Peyer's patch (tissue), 4 donors: ENCODE measurements at regions not wholly inside any gene's neighbourhood (a gene's known extent, or its start where the extent isn't known, plus 50 kb on each side); places are given as distances from the start of the nearest gene placed in this dataset.

Source experiments
- DNase-seq, 3 donors: peaks; one replicate each; pipeline ENCODE4 v3.0.0-alpha.2; 2017 to 2019
- H3K27ac ChIP-seq, 4 donors: fragments of 200-600 bp; sonication (generic); one replicate each; pipeline ENCODE4 v1.5.1; 2016 to 2019
- H3K27me3 ChIP-seq, 2 donors: fragments of 200-600 bp; sonication (generic); one replicate each; pipeline ENCODE4 v1.5.1; 2019
- H3K36me3 ChIP-seq, 3 donors: fragments of 200-600 bp; sonication (generic); one replicate each; pipeline ENCODE4 v1.5.1; 2016 to 2019
- H3K4me1 ChIP-seq, 4 donors: fragments of 200-600 bp; sonication (generic); one replicate each; pipeline ENCODE4 v1.5.1; 2016 to 2019
- H3K4me3 ChIP-seq, 4 donors: fragments of 200-600 bp; sonication (generic); 1 replicate in 3 of 4; 2 replicates in 1 of 4; pipeline ENCODE4 v1.5.1; 2016 to 2019; ENCODE audit warnings: mild to moderate bottlenecking in 1 of 4
- H3K9me3 ChIP-seq, 4 donors: fragments of 200-600 bp; sonication (generic); one replicate each; pipeline ENCODE4 v1.5.1; 2016 to 2019; ENCODE audit warnings: mild to moderate bottlenecking in 1 of 4
- POLR2A ChIP-seq, 2 donors: fragments of 450-650 bp; IDR thresholded peaks; one replicate each; pipeline ENCODE4 v1.5.1; 2017; ENCODE audit warnings: antibody characterized with exemption in 2 of 2, mild to moderate bottlenecking in 2 of 2, moderate library complexity in 2 of 2
- TF ChIP-seq, protein P1 (sequence below), 6 experiments: fragments of 450-650 bp in 4 of 6; fragments of 200-600 bp in 2 of 6; sonication (generic) in 1 of 6; IDR thresholded peaks; one replicate each; pipeline ENCODE4 v1.5.1; 2017 to 2019; ENCODE audit warnings: antibody characterized with exemption in 6 of 6, mild to moderate bottlenecking in 3 of 6, moderate library complexity in 1 of 6

GRCh38 chr16:59487067-59487466 lies 753.0 kb upstream of the GOT2 start:
- H3K4me3 ChIP-seq: no peak overlapping the region
- H3K9me3 ChIP-seq: no peaks in the 10 kb centered on the region
- no peaks in the 10 kb centered on the region for H3K27me3 ChIP-seq
- no peak for DNase-seq
- no peak overlapping the region for H3K27ac ChIP-seq
- TF ChIP-seq, protein P1, sequence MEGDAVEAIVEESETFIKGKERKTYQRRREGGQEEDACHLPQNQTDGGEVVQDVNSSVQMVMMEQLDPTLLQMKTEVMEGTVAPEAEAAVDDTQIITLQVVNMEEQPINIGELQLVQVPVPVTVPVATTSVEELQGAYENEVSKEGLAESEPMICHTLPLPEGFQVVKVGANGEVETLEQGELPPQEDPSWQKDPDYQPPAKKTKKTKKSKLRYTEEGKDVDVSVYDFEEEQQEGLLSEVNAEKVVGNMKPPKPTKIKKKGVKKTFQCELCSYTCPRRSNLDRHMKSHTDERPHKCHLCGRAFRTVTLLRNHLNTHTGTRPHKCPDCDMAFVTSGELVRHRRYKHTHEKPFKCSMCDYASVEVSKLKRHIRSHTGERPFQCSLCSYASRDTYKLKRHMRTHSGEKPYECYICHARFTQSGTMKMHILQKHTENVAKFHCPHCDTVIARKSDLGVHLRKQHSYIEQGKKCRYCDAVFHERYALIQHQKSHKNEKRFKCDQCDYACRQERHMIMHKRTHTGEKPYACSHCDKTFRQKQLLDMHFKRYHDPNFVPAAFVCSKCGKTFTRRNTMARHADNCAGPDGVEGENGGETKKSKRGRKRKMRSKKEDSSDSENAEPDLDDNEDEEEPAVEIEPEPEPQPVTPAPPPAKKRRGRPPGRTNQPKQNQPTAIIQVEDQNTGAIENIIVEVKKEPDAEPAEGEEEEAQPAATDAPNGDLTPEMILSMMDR (IDR thresholded peaks at IDR 0.05): no peak
- no peak for TF ChIP-seq POLR2A (IDR thresholded peaks at IDR 0.05)
- H3K4me1 ChIP-seq: no peaks in the 10 kb centered on the region
- H3K36me3 ChIP-seq: no peaks in the 10 kb centered on the region

DNA sequence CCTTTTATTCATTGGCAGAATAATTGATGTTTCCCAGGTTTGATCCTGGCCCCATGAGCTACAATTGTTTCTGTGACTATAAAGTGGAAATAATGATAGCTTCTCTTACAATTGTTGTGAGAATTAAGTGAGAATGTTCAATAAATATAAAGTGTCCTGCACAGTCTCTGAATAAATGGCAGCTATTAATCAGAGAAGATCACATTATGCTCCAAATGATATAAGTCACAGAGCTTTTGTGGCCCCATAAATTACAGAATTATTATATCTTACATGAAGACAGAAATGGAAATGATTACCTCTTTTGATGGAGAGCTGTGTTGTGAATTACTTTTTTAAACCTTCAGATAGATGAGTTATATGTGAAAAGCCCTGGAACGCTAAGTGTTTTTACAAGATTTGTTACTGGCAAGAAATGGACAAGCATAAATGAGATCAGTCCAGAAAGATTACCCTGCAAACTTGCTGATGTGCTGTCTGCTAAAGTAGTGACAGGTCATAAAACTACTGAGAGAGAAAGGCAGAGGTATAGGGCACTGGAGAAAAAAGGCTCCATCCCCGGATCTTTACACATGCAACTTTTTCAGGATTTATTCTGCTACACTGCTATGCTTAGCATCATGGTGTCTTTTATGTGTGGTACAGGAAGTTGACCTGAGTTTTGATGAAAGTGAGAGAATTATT lies 750.9 kb upstream of the GOT2 start:
- DNase-seq: no peak
- H3K27ac ChIP-seq: no peak overlapping the region
- no peaks in the 10 kb centered on the region for H3K4me1 ChIP-seq
- no peaks in the 10 kb centered on the region for H3K36me3 ChIP-seq
- H3K27me3 ChIP-seq: no peaks in the 10 kb centered on the region
- no peak overlapping the region for H3K4me3 ChIP-seq
- no peak for TF ChIP-seq POLR2A (IDR thresholded peaks at IDR 0.05)
- TF ChIP-seq, protein P1 (IDR thresholded peaks at IDR 0.05): no peak
- H3K9me3 ChIP-seq: no peaks in the 10 kb centered on the region

DNA sequence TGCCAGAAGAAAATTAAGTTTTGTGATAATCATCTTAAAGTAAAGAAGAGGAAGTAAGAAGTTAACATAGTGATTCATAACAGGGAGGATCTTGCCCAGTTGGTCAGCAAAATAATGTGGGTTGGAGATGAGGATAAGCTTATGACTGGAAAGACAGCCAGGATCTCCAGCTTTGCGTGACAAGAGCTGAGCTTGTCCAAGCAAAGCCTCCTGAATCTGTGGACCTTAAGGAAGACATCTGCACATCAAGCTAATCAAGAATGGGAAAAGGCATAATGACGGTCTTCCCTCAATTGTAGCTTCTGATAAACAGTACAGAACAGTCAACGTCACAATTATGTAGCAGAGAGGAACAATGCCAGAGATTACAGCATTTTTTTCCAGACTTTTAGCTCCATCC lies 744.7 kb upstream of the GOT2 start:
- no peaks in the 10 kb centered on the region for H3K9me3 ChIP-seq
- no peak overlapping the region for H3K4me3 ChIP-seq
- TF ChIP-seq, protein P1 (IDR thresholded peaks at IDR 0.05): no peak
- TF ChIP-seq POLR2A (IDR thresholded peaks at IDR 0.05): no peak
- H3K4me1 ChIP-seq: no peaks in the 10 kb centered on the region
- no peak for DNase-seq
- H3K36me3 ChIP-seq: no peaks in the 10 kb centered on the region
- H3K27ac ChIP-seq: no peak overlapping the region
- H3K27me3 ChIP-seq: no peaks in the 10 kb centered on the region

DNA sequence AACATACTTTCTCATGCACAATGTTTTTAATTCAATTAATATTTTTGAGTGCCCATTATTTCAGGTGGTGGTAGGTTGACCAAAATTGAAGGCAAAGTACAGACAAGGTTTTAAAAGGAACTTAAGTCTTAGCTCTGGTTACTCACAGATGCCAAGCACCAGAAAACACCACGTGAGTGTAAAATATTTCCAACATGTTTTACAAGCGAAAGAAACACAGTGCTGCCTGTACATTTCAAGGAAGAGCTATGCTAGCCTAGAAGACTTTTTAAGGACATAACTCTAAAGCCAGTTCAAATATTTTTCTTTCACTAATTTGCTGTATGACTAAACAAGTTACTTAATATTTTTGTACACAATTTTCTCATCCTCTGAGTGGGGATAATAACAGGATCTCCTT lies 736.4 kb upstream of the GOT2 start:
- no peaks in the 10 kb centered on the region for H3K27me3 ChIP-seq
- H3K9me3 ChIP-seq: no peaks in the 10 kb centered on the region

DNA sequence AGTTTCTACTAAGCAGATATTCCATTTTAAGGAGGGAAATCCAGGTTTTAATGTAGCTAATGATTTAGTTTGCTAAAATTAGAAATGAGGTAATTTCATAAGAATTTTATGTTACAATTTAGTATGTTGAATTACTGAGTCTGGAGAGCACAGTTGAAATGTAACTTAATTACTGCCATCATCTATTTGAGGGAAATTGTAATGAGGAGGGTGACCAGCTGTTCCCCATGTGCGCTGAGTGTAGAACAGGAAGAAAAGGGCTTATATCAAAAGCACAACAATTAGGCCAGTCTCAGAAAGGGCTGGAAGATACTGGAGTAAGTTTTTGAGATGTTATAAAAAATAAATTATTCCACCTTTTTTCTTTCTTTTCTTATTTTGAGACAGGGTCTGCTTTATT lies 735.1 kb upstream of the GOT2 start:
- H3K9me3 ChIP-seq: no peaks in the 10 kb centered on the region
- no peaks in the 10 kb centered on the region for H3K4me1 ChIP-seq
- no peak overlapping the region for H3K27ac ChIP-seq
- H3K27me3 ChIP-seq: no peaks in the 10 kb centered on the region
- no peak for DNase-seq
- TF ChIP-seq POLR2A (IDR thresholded peaks at IDR 0.05): no peak
- TF ChIP-seq, protein P1 (IDR thresholded peaks at IDR 0.05): no peak
- no peak overlapping the region for H3K4me3 ChIP-seq
- no peaks in the 10 kb centered on the region for H3K36me3 ChIP-seq

More for the DNA sequence above, 736.4 kb upstream of the GOT2 start:
- H3K36me3 ChIP-seq: no peaks in the 10 kb centered on the region
- no peak for DNase-seq
- no peak overlapping the region for H3K4me3 ChIP-seq
- TF ChIP-seq POLR2A (IDR thresholded peaks at IDR 0.05): no peak
- TF ChIP-seq, protein P1 (IDR thresholded peaks at IDR 0.05): no peak
- H3K4me1 ChIP-seq: no peaks in the 10 kb centered on the region
- no peak overlapping the region for H3K27ac ChIP-seq

DNA sequence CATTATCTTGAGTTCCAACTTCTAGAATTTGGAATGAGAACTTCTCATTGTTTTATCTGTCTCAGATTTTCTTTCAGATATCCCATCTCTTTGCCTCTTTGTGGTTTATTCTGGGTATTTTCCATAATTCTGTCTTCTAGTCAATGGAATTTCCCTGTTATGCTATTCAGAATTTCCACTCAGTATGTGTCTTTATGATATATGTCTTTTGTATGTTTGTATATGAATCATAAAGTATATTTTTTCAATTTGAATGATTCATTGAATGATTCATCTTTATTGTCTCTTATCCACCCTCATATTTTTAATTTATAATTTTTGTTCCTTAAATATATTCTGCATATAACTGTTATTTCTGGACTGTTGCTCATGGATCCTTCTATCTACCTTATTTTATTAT lies 729.7 kb upstream of the GOT2 start:
- TF ChIP-seq, protein P1 (IDR thresholded peaks at IDR 0.05): no peak
- no peak for TF ChIP-seq POLR2A (IDR thresholded peaks at IDR 0.05)
- no peak for DNase-seq
- no peaks in the 10 kb centered on the region for H3K27me3 ChIP-seq
- no peaks in the 10 kb centered on the region for H3K36me3 ChIP-seq
- no peak overlapping the region for H3K27ac ChIP-seq
- no peak overlapping the region for H3K4me3 ChIP-seq
- no peaks in the 10 kb centered on the region for H3K4me1 ChIP-seq
- H3K9me3 ChIP-seq: no peaks in the 10 kb centered on the region
